Naive thymus-derived CD4-positive, alpha-beta T cell (primary cell): ENCODE measurements at regions not wholly inside any gene's neighbourhood (a gene's known extent, or its start where the extent isn't known, plus 50 kb on each side); places are given as distances from the start of the nearest gene placed in this dataset.
"Not testable (repeated sequence)": the region's sequence is repeated elsewhere in the genome, so short reads cannot be mapped to it uniquely, and the experiment has no call there.

Experiments
- ATAC-seq: fragments of 150-1000 bp; cut with Tn5 transposase; 2 replicates; pipeline ENCODE4 v1.10.0; 2021; ENCODE audit warnings: mild to moderate bottlenecking, moderate library complexity
- CTCF ChIA-PET: fragments of 350-600 bp; sonication (Branson Sonifier 250); formaldehyde crosslinking; loops from one replicate; lab custom pipeline; 2021; ENCODE audit warnings: antibody characterized with exemption; lab: Charles Lee
- POLR2A ChIA-PET: fragments of 350-600 bp; sonication (Branson Sonifier 250); formaldehyde crosslinking; loops from one replicate; lab custom pipeline; 2021; ENCODE audit warnings: antibody characterized with exemption, inconsistent platforms; lab: Charles Lee
- DNase-seq, 9 donors: peaks; one replicate each; pipeline versions ENCODE4 v3.0.0 to v3.0.0-alpha.2; 2020 to 2022; ENCODE audit warnings: mixed read lengths in 1 of 9
- H3K27ac ChIP-seq: one replicate; pipeline ENCODE4 v1.7.0; 2013; ENCODE audit warnings: mild to moderate bottlenecking, low read depth, low read length, moderate library complexity
- H3K27me3 ChIP-seq, 2 donors: one replicate each; pipeline ENCODE4 v1.7.0; 2013; ENCODE audit warnings: low read length in 2 of 2, mild to moderate bottlenecking in 2 of 2, moderate library complexity in 2 of 2; ENCODE audit not compliant: control insufficient read depth in 2 of 2, insufficient read depth in 2 of 2
- H3K36me3 ChIP-seq, 3 experiments: 1 replicate in 2 of 3; 2 replicates in 1 of 3; pipeline ENCODE4 v1.7.0; 2013; ENCODE audit warnings: low read length in 3 of 3, mild to moderate bottlenecking in 3 of 3, moderate library complexity in 1 of 3; ENCODE audit not compliant: insufficient read depth in 3 of 3, control insufficient read depth in 2 of 3
- H3K4me1 ChIP-seq, 2 donors: one replicate each; pipeline ENCODE4 v1.7.0; 2013; ENCODE audit warnings: low read length in 2 of 2, mild to moderate bottlenecking in 2 of 2, moderate library complexity in 1 of 2; ENCODE audit not compliant: control insufficient read depth in 2 of 2, insufficient read depth in 2 of 2
- H3K4me3 ChIP-seq: 2 replicates; pipeline ENCODE4 v1.7.0; 2013; ENCODE audit warnings: mild to moderate bottlenecking, low read length
- H3K9me3 ChIP-seq, 3 experiments: 1 replicate in 2 of 3; 2 replicates in 1 of 3; pipeline ENCODE4 v1.7.0; 2013; ENCODE audit warnings: low read length in 3 of 3; ENCODE audit not compliant: control insufficient read depth in 2 of 3
- H3K27ac Mint-ChIP-seq, 9 donors: one replicate each; pipeline ENCODE4 v1.8.0; 2020 to 2022; ENCODE audit warnings: mixed read lengths in 9 of 9, mild to moderate bottlenecking in 8 of 9, moderate library complexity in 5 of 9, inconsistent platforms in 2 of 9
- H3K27me3 Mint-ChIP-seq, 5 donors: one replicate each; pipeline ENCODE4 v1.8.0; 2021 to 2022; ENCODE audit warnings: mixed read lengths in 5 of 5, mild to moderate bottlenecking in 1 of 5
- H3K36me3 Mint-ChIP-seq, 5 donors: one replicate each; pipeline ENCODE4 v1.8.0; 2020 to 2022; ENCODE audit warnings: mixed read lengths in 5 of 5, mild to moderate bottlenecking in 3 of 5, inconsistent platforms in 1 of 5
- H3K4me1 Mint-ChIP-seq, 7 donors: one replicate each; pipeline ENCODE4 v1.8.0; 2020 to 2022; ENCODE audit warnings: mixed read lengths in 7 of 7, mild to moderate bottlenecking in 3 of 7, inconsistent platforms in 1 of 7
- H3K4me3 Mint-ChIP-seq, 10 donors: one replicate each; pipeline ENCODE4 v1.8.0; 2020 to 2022; ENCODE audit warnings: mild to moderate bottlenecking in 10 of 10, mixed read lengths in 10 of 10, moderate library complexity in 6 of 10, inconsistent platforms in 2 of 10
- H3K9me3 Mint-ChIP-seq, 11 donors: one replicate each; pipeline ENCODE4 v1.8.0; 2020 to 2022; ENCODE audit warnings: mixed read lengths in 11 of 11, mild to moderate bottlenecking in 4 of 11, inconsistent platforms in 1 of 11, moderate library complexity in 1 of 11
- intact Hi-C, 2 donors: fragments of 100-400 bp; cut with micrococcal nuclease; formaldehyde crosslinking; loops; one replicate each; pipeline ENCODE4 v1.15.1; 2023

GRCh38 chr2:109669731-109670130 lies 55.6 kb downstream of the SOWAHC start:
- POLR2A ChIA-PET, result no interaction called here

GRCh38 chr2:109670556-109671411 lies 56.6 kb downstream of the SOWAHC start:
- Histone ChIP-seq H3K4me1 (no peaks in the 10 kb centered on the region), H3K36me3 (no peaks in the 10 kb centered on the region), H3K27ac (no peak overlapping the region), H3K27me3 (no peaks in the 10 kb centered on the region), H3K9me3 (no peaks in the 10 kb centered on the region), H3K4me3 (no peak overlapping the region)
- ATAC-seq (no peak), DNase-seq (no peak)
- no peak overlapping the region for H3K4me3 Mint-ChIP-seq
- H3K36me3 Mint-ChIP-seq, result no peaks in the 10 kb centered on the region
- POLR2A ChIA-PET, result no interaction called here
- CTCF ChIA-PET, result no interaction called here
- peaks cover 0 to 31% (median 12%) of the 10 kb centered on the region in 5 donors for H3K27me3 Mint-ChIP-seq
- H3K4me1 Mint-ChIP-seq, result no peaks in the 10 kb centered on the region
- no peak overlapping the region for H3K27ac Mint-ChIP-seq
- no peaks in the 10 kb centered on the region for H3K9me3 Mint-ChIP-seq
- intact Hi-C loops, result no loop called here

More at GRCh38 chr2:109669731-109670130, 55.6 kb downstream of the SOWAHC start:
- Histone ChIP-seq H3K27ac (no peak overlapping the region), H3K27me3 (no peaks in the 10 kb centered on the region), H3K9me3 (no peaks in the 10 kb centered on the region), H3K36me3 (no peaks in the 10 kb centered on the region), H3K4me3 (no peak overlapping the region), H3K4me1 (no peaks in the 10 kb centered on the region)
- Mint-ChIP-seq H3K4me1 (no peaks in the 10 kb centered on the region), H3K9me3 (no peaks in the 10 kb centered on the region), H3K27me3 (peaks cover 0 to 29% (median 15%) of the 10 kb centered on the region in 5 donors), H3K4me3 (no peak overlapping the region), H3K36me3 (no peaks in the 10 kb centered on the region), H3K27ac (no peak overlapping the region)
- no peak for ATAC-seq
- CTCF ChIA-PET, result no interaction called here
- DNase-seq, result no peak
- intact Hi-C loops, result no loop called here

DNA sequence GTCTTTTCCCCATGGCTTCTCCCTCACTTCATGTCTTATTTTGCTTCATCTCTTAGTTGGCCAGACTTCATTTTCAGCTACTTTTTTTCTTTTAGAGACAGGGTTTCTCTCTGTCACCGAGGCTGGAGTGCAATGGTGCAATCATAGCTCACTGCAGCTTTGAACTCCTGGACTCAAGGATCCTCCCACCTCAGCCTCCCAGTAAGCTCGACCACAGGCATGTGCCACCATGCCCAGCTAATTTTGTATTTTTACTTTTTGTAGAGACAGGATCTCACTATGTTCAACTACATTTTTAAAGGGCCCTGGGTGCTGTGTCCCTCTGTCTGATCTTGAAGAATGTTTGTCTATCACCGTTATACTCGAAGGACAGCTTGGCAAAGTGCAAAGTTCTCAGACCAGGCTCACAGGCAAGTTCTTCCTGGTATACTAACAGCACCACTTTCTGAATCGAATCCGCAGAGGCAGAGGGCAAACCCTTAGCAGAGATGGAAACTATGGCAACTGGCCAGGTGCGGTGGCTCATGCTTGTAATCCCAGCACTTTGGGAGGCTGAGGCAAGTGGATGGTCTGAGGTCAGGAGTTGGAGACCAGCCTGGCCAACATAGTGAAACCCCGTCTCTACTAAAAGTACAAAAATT lies 60.9 kb downstream of the SOWAHC start:
- Mint-ChIP-seq H3K27ac (no peak overlapping the region), H3K4me1 (no peaks in the 10 kb centered on the region), H3K27me3 (peaks cover 0 to 24% (median 12%) of the 10 kb centered on the region in 5 donors), H3K36me3 (no peaks in the 10 kb centered on the region), H3K4me3 (no peak overlapping the region), H3K9me3 (no peaks in the 10 kb centered on the region)
- H3K4me1 ChIP-seq, result no peaks in the 10 kb centered on the region
- no peak overlapping the region for H3K4me3 ChIP-seq
- intact Hi-C loops, result no loop called here
- no peak overlapping the region for H3K27ac ChIP-seq
- no peak for DNase-seq
- ChIA-PET CTCF (no interaction called here), POLR2A (no interaction called here)
- no peaks in the 10 kb centered on the region for H3K27me3 ChIP-seq
- ATAC-seq, result no peak
- no peaks in the 10 kb centered on the region for H3K36me3 ChIP-seq
- H3K9me3 ChIP-seq, result no peaks in the 10 kb centered on the region

DNA sequence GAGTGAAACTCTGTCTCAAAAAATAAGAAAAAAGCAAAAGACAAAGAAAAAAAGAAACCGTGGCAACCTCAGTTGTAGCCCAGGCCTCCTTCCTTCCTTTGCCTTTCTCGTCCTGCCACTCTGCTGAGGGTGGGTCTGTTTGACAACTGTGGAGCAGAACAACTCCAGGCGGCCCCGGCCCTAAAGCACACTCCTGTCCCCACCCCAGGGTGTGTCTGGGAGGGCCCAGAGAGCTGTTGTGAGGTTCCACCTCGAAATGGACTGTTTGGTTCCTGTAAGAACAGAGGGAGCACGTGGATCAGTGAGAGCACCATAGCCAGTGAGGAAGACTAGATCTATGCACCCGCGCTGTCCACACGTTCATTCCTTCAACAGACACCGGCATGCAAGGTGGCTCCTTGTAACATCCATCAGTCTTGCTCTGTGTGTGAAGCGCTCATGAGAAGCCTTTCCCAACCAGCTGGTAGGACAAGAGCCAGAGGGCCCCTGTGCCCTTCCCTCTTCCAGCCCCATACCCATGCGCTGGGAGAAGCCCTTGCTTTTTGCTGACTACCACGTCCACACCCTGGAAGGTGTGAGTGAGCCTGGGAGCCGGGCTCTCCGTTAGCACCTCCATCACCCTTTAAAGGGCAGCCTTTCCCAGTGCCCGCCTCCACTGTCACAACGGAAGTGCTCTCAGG lies 61.6 kb downstream of the SOWAHC start:
- no peak for DNase-seq
- Mint-ChIP-seq H3K4me3 (no peak overlapping the region), H3K27ac (no peak overlapping the region), H3K27me3 (peaks cover 0 to 25% (median 12%) of the 10 kb centered on the region in 5 donors), H3K9me3 (no peaks in the 10 kb centered on the region), H3K36me3 (no peaks in the 10 kb centered on the region), H3K4me1 (no peaks in the 10 kb centered on the region)
- CTCF ChIA-PET, result no interaction called here
- H3K27ac ChIP-seq, result no peak overlapping the region
- POLR2A ChIA-PET, result no interaction called here
- H3K4me3 ChIP-seq, result no peak overlapping the region
- intact Hi-C loops, result no loop called here
- ATAC-seq, result no peak
- no peaks in the 10 kb centered on the region for H3K4me1 ChIP-seq
- H3K36me3 ChIP-seq, result no peaks in the 10 kb centered on the region
- H3K27me3 ChIP-seq, result no peaks in the 10 kb centered on the region
- no peaks in the 10 kb centered on the region for H3K9me3 ChIP-seq

DNA sequence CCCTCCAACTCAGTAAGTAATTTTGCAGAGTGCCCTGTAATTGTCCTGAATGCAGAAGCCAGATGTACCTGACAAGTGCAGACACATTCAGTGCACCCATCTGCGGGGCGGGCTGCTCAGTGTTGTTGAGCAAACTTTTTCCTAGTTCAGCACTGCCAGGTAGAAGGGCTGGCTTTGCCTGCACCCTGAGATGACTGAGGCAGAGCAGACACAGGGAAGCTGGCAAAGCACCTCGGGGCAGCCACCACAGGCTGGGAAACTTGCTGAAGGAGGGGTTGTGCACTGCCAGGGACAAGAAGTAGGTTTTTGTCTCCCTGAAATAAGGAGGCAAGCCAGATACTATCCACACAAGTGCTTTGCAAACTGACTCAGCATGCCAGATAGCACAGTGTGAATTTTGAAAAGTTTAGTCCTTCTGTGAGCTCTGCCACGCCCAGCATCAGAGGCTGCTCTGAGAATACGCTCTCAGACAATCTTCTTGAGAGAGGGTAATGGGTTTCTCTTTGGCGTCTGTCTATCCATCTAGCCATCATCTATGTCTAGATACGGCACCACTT lies 62.3 kb downstream of the SOWAHC start:
- POLR2A ChIA-PET, result no interaction called here
- no peak overlapping the region for H3K4me3 Mint-ChIP-seq
- H3K36me3 Mint-ChIP-seq, result no peaks in the 10 kb centered on the region

GRCh38 chr2:109677121-109677731 lies 63.1 kb downstream of the SOWAHC start:
- H3K36me3 ChIP-seq, H3K27me3 ChIP-seq, H3K27ac ChIP-seq, CTCF ChIA-PET, H3K4me3 Mint-ChIP-seq, H3K9me3 Mint-ChIP-seq, intact Hi-C loops, H3K9me3 ChIP-seq, H3K4me1 Mint-ChIP-seq, H3K36me3 Mint-ChIP-seq, H3K4me3 ChIP-seq, H3K27ac Mint-ChIP-seq, POLR2A ChIA-PET, DNase-seq, ATAC-seq, H3K4me1 ChIP-seq: not testable (repeated sequence)
- H3K27me3 Mint-ChIP-seq, result peaks cover 6 to 21% (median 16%) of the 10 kb centered on the region in 5 donors

More for the DNA sequence above, 62.3 kb downstream of the SOWAHC start:
- ATAC-seq (no peak), DNase-seq (no peak)
- CTCF ChIA-PET, result no interaction called here
- no peaks in the 10 kb centered on the region for H3K4me1 Mint-ChIP-seq
- peaks cover 5 to 27% (median 12%) of the 10 kb centered on the region in 5 donors for H3K27me3 Mint-ChIP-seq
- H3K4me3 ChIP-seq, result no peak overlapping the region
- intact Hi-C loops, result no loop called here
- H3K27ac ChIP-seq, result no peak overlapping the region
- H3K9me3 ChIP-seq, result no peaks in the 10 kb centered on the region
- H3K27ac Mint-ChIP-seq, result no peak overlapping the region
- H3K36me3 ChIP-seq, result no peaks in the 10 kb centered on the region
- H3K9me3 Mint-ChIP-seq, result no peaks in the 10 kb centered on the region
- no peaks in the 10 kb centered on the region for H3K27me3 ChIP-seq
- no peaks in the 10 kb centered on the region for H3K4me1 ChIP-seq
